DND-41 (cell line): ENCODE measurements at regions not wholly inside any gene's neighbourhood (a gene's known extent, or its start where the extent isn't known, plus 50 kb on each side); places are given as distances from the start of the nearest gene placed in this dataset.

Experiments
- EZH2 ChIP-seq: IDR thresholded peaks from 3 replicates; pipeline ENCODE4 v1.6.1; 2012; ENCODE audit warnings: borderline replicate concordance, low read depth, mild to moderate bottlenecking, moderate library complexity, low read length, inconsistent platforms; ENCODE audit not compliant: severe bottlenecking
- TF ChIP-seq, protein P1 (sequence below): IDR thresholded peaks from 2 replicates; pipeline ENCODE4 v1.5.1; 2012; ENCODE audit warnings: borderline replicate concordance, low read length, moderate library complexity, mild to moderate bottlenecking; ENCODE audit not compliant: poor library complexity, severe bottlenecking; ENCODE audit errors: extremely low read depth

DNA sequence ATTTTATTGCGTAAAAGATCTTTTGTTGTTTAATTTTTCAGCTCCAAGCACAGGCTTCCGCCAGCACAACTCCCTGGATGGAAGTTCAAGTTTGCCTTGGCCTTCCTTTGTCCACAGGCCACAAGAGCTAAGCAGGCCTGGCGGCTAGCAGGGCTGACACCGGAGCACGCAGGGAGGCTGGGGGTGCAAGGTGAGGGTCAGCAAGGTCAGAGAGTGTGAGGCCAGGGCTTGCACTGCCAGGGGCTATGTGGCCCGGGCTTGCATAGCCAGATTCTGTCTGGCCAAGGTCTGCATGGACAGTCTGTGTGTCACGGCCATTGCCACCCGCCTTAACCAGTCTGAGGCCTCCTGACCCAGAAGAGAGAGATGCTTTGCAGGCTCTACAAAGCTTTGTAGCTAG lies 123.9 kb downstream of the BCOR start:
- TF ChIP-seq, protein P1, sequence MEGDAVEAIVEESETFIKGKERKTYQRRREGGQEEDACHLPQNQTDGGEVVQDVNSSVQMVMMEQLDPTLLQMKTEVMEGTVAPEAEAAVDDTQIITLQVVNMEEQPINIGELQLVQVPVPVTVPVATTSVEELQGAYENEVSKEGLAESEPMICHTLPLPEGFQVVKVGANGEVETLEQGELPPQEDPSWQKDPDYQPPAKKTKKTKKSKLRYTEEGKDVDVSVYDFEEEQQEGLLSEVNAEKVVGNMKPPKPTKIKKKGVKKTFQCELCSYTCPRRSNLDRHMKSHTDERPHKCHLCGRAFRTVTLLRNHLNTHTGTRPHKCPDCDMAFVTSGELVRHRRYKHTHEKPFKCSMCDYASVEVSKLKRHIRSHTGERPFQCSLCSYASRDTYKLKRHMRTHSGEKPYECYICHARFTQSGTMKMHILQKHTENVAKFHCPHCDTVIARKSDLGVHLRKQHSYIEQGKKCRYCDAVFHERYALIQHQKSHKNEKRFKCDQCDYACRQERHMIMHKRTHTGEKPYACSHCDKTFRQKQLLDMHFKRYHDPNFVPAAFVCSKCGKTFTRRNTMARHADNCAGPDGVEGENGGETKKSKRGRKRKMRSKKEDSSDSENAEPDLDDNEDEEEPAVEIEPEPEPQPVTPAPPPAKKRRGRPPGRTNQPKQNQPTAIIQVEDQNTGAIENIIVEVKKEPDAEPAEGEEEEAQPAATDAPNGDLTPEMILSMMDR, result no peak
- no peak for TF ChIP-seq EZH2
